HCT116 (cell line): ENCODE measurements at regions not wholly inside any gene's neighbourhood (a gene's known extent, or its start where the extent isn't known, plus 50 kb on each side); places are given as distances from the start of the nearest gene placed in this dataset.

ENCODE experiments used
- ATAC-seq: fragments of 200-7000 bp; cut with Tn5 transposase; 2 replicates; pipeline ENCODE4 v1.9.1; 2020; ENCODE audit warnings: mild to moderate bottlenecking, moderate library complexity
- BruUV-seq: library from RNA; stranded (reverse); fragments of 400-500 nt; replicated peaks from 2 replicates; lab custom pipeline; 2021; lab: Mats Ljungman, UMichigan
- CTCF ChIA-PET: fragments of 300-600 bp; sonication (Branson Sonifier 250); formaldehyde crosslinking; loops from one replicate; lab custom pipeline; 2021; ENCODE audit warnings: antibody characterized with exemption; lab: Charles Lee
- POLR2A ChIA-PET: fragments of 300-600, 350-600 bp; sonication (Branson Sonifier 250); formaldehyde crosslinking; loops from one replicate; lab custom pipeline; 2021; ENCODE audit warnings: antibody characterized with exemption; lab: Charles Lee
- RAD21 ChIA-PET, 2 experiments: fragments of 300-600 bp; sonication (Branson Sonifier 250); formaldehyde crosslinking; loops; one replicate each; lab custom pipeline; 2023; ENCODE audit warnings: low total read pairs in 2 of 2; ENCODE audit not compliant: uncharacterized antibody in 2 of 2, unreplicated experiment in 2 of 2, low non-redundant PET in 1 of 2; lab: Charles Lee
- DNase-seq: peaks from one replicate; pipeline ENCODE4 v3.0.0-alpha.2; 2010; ENCODE audit warnings: low read depth, low spot score
- H2AFZ ChIP-seq: fragments of 200-600 bp; shearing (Covaris generic), sonication (generic); 2 replicates; pipeline ENCODE4 v1.6.1; 2017; ENCODE audit warnings: low read depth, mixed run types, mixed read lengths, antibody characterized with exemption, low read length; ENCODE audit not compliant: poor library complexity, severe bottlenecking
- H3K27ac ChIP-seq: 2 replicates; pipeline ENCODE4 v1.5.1; 2012; ENCODE audit warnings: low read depth, low read length
- H3K27me3 ChIP-seq: fragments of 200-600 bp; sonication (generic); 2 replicates; pipeline ENCODE4 v1.6.1; 2016; ENCODE audit warnings: mixed run types, low read length, mixed read lengths; ENCODE audit not compliant: insufficient read depth
- H3K36me3 ChIP-seq, 2 experiments: fragments of 200-500 bp in 1 of 2; fragments of 200-600 bp in 1 of 2; sonication (Bioruptor generic) in 1 of 2; sonication (generic) in 1 of 2; 2 replicates each; pipeline versions ENCODE4 v1.5.1 to v1.6.1; 2014 to 2016; ENCODE audit warnings: low read length in 2 of 2, inconsistent platforms in 1 of 2, mixed read lengths in 1 of 2, mixed run types in 1 of 2; ENCODE audit not compliant: insufficient read depth in 2 of 2, control insufficient read depth in 1 of 2
- H3K4me1 ChIP-seq, 2 experiments: fragments of 200-600 bp in 1 of 2; sonication (generic) in 1 of 2; 2 replicates each; pipeline versions ENCODE4 v1.5.1 to v1.6.1; 2012 to 2017; ENCODE audit warnings: low read length in 2 of 2, inconsistent platforms in 1 of 2, mild to moderate bottlenecking in 1 of 2, mixed read lengths in 1 of 2, mixed run types in 1 of 2, moderate library complexity in 1 of 2; ENCODE audit not compliant: insufficient read depth in 2 of 2, control insufficient read depth in 1 of 2
- H3K4me2 ChIP-seq: fragments of 200-600 bp; sonication (generic); 2 replicates; pipeline ENCODE4 v1.6.1; 2017; ENCODE audit warnings: mixed run types, low read length, mixed read lengths
- H3K4me3 ChIP-seq, 2 experiments: fragments of 200-600 bp in 1 of 2; sonication (generic) in 1 of 2; replicated peaks in 1 of 2; 2 replicates each; pipeline ENCODE4 v1.5.1; 2011 to 2016; ENCODE audit warnings: low read length in 2 of 2, control low read depth in 1 of 2, low read depth in 1 of 2, mild to moderate bottlenecking in 1 of 2, mixed read lengths in 1 of 2, mixed run types in 1 of 2
- H3K79me2 ChIP-seq: fragments of 200-600 bp; sonication (generic); 2 replicates; pipeline ENCODE4 v1.6.1; 2017; ENCODE audit warnings: mild to moderate bottlenecking, mixed run types, low read length, moderate library complexity, mixed read lengths; ENCODE audit not compliant: insufficient read depth
- H3K9ac ChIP-seq: fragments of 200-600 bp; sonication (generic); 2 replicates; pipeline ENCODE4 v1.6.1; 2016; ENCODE audit warnings: low read length, mixed read lengths
- H3K9me2 ChIP-seq: fragments of 200-600 bp; sonication (generic), shearing (Covaris generic); 2 replicates; pipeline ENCODE4 v1.6.1; 2017; ENCODE audit warnings: mixed run types, mild to moderate bottlenecking, moderate library complexity; ENCODE audit not compliant: insufficient read depth
- H3K9me3 ChIP-seq, 2 experiments: fragments of 200-500 bp in 1 of 2; fragments of 200-600 bp in 1 of 2; sonication (Bioruptor generic) in 1 of 2; sonication (generic) in 1 of 2; 2 replicates each; pipeline ENCODE4 v1.6.1; 2014 to 2017; ENCODE audit warnings: low read length in 2 of 2, mixed read lengths in 2 of 2, inconsistent platforms in 1 of 2, low read depth in 1 of 2, mild to moderate bottlenecking in 1 of 2, mixed run types in 1 of 2, moderate library complexity in 1 of 2; ENCODE audit not compliant: control insufficient read depth in 1 of 2, insufficient read depth in 1 of 2
- H4K20me1 ChIP-seq: fragments of 200-600 bp; sonication (generic), shearing (Covaris generic); 2 replicates; pipeline ENCODE4 v1.6.1; 2017; ENCODE audit warnings: mixed run types, mild to moderate bottlenecking, moderate library complexity; ENCODE audit not compliant: insufficient read depth
- ATF3 ChIP-seq: IDR thresholded peaks from 2 replicates; pipeline ENCODE4 v1.6.1; 2012
- FOSL1 ChIP-seq: IDR thresholded peaks from 2 replicates; pipeline ENCODE4 v1.6.1; 2012; ENCODE audit warnings: low read depth
- JUND ChIP-seq: IDR thresholded peaks from 2 replicates; pipeline ENCODE4 v1.6.1; 2012
- POLR2A ChIP-seq: IDR thresholded peaks from 2 replicates; pipeline ENCODE4 v1.7.0; 2011; ENCODE audit warnings: borderline replicate concordance; ENCODE audit not compliant: insufficient read depth, insufficient read length; ENCODE audit errors: extremely low read depth
- RAD21 ChIP-seq: IDR thresholded peaks from 2 replicates; pipeline ENCODE4 v1.6.1; 2012; ENCODE audit warnings: low read depth, mild to moderate bottlenecking
- TCF7L2 ChIP-seq: IDR thresholded peaks from 2 replicates; pipeline ENCODE4 v1.7.0; 2011; ENCODE audit warnings: borderline replicate concordance, inconsistent platforms; ENCODE audit not compliant: insufficient read depth, insufficient read length; ENCODE audit errors: extremely low read depth
- YY1 ChIP-seq: IDR thresholded peaks from 2 replicates; pipeline ENCODE4 v1.6.1; 2011; ENCODE audit warnings: low read length, low read depth, moderate library complexity, mild to moderate bottlenecking; ENCODE audit not compliant: insufficient replicate concordance; ENCODE audit errors: extremely low read depth
- ZFX ChIP-seq: fragments of 450-650 bp; IDR thresholded peaks from 2 replicates; pipeline ENCODE4 v1.6.1; 2017
- intact Hi-C: fragments of 100-400 bp; cut with micrococcal nuclease; formaldehyde crosslinking; loops from 2 replicates; pipeline ENCODE4 v1.10.0; 2022
- TF ChIP-seq, protein P1 (sequence below): IDR thresholded peaks from 2 replicates; pipeline ENCODE4 v1.6.1; 2012; ENCODE audit warnings: low read depth

DNA sequence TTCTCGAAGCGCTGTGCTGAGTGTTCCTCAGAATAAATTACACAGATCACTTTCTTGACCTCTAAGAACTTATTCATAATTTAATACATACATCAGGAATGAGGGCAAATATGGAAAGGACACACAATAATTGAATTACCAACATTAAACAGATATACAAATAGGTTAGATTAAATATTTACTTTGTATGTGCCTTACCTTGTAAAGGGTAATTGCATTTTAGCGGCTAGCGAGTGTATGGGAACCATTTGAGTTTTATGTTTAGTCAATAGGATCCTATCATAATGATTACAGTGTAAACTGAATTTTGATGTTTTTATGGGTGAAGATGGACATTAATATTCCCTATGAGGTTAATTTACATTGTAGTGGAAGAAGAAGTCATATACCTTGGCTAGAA, 1187.1 kb upstream of the WWC1 start:
- CTCF ChIA-PET: no interaction called here
- no peak overlapping the region for H3K4me2 ChIP-seq
- H3K27ac ChIP-seq: no peak overlapping the region
- BruUV-seq: no TSS peak
- TF ChIP-seq, protein P1, sequence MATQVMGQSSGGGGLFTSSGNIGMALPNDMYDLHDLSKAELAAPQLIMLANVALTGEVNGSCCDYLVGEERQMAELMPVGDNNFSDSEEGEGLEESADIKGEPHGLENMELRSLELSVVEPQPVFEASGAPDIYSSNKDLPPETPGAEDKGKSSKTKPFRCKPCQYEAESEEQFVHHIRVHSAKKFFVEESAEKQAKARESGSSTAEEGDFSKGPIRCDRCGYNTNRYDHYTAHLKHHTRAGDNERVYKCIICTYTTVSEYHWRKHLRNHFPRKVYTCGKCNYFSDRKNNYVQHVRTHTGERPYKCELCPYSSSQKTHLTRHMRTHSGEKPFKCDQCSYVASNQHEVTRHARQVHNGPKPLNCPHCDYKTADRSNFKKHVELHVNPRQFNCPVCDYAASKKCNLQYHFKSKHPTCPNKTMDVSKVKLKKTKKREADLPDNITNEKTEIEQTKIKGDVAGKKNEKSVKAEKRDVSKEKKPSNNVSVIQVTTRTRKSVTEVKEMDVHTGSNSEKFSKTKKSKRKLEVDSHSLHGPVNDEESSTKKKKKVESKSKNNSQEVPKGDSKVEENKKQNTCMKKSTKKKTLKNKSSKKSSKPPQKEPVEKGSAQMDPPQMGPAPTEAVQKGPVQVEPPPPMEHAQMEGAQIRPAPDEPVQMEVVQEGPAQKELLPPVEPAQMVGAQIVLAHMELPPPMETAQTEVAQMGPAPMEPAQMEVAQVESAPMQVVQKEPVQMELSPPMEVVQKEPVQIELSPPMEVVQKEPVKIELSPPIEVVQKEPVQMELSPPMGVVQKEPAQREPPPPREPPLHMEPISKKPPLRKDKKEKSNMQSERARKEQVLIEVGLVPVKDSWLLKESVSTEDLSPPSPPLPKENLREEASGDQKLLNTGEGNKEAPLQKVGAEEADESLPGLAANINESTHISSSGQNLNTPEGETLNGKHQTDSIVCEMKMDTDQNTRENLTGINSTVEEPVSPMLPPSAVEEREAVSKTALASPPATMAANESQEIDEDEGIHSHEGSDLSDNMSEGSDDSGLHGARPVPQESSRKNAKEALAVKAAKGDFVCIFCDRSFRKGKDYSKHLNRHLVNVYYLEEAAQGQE: no peak
- TF ChIP-seq POLR2A: no peak
- no peak for TF ChIP-seq ATF3
- TF ChIP-seq YY1: no peak
- no peak for TF ChIP-seq ZFX
- TF ChIP-seq TCF7L2: no peak
- no peak for TF ChIP-seq JUND
- TF ChIP-seq FOSL1: no peak
- no peak for TF ChIP-seq RAD21
- ATAC-seq (no peak), DNase-seq (no peak)
- RAD21 ChIA-PET: no interaction called here
- H3K27me3 ChIP-seq: no peaks in the 10 kb centered on the region
- no peaks in the 10 kb centered on the region for H3K9me2 ChIP-seq
- no peaks in the 10 kb centered on the region for H4K20me1 ChIP-seq
- no peak overlapping the region for H3K4me3 ChIP-seq
- POLR2A ChIA-PET: no interaction called here
- no peaks in the 10 kb centered on the region for H3K36me3 ChIP-seq
- no peaks in the 10 kb centered on the region for H3K4me1 ChIP-seq
- intact Hi-C loops: no loop called here
- H3K9me3 ChIP-seq: peaks cover 3 to 9% of the 10 kb centered on the region in 2 experiments; a peak in 2 of 4 replicates
- H2AFZ ChIP-seq: no peak overlapping the region
- H3K79me2 ChIP-seq: no peaks in the 10 kb centered on the region
- no peak overlapping the region for H3K9ac ChIP-seq
